Fibroblast of the aortic adventitia (primary cell): ENCODE measurements at regions not wholly inside any gene's neighbourhood (a gene's known extent, or its start where the extent isn't known, plus 50 kb on each side); places are given as distances from the start of the nearest gene placed in this dataset.

Experiments used
- DNase-seq: peaks from one replicate; pipeline ENCODE4 v3.0.0-alpha.2; 2010; ENCODE audit warnings: low read depth
- H3K4me3 ChIP-seq: 2 replicates; pipeline ENCODE4 v1.5.1; 2011; ENCODE audit warnings: low read depth, mild to moderate bottlenecking, control low read depth, low read length, moderate library complexity
- TF ChIP-seq, protein P1 (sequence below): IDR thresholded peaks from 2 replicates; pipeline ENCODE4 v1.5.1; 2011; ENCODE audit warnings: mild to moderate bottlenecking, low read length, control low read depth, inconsistent platforms; ENCODE audit not compliant: insufficient read depth

DNA sequence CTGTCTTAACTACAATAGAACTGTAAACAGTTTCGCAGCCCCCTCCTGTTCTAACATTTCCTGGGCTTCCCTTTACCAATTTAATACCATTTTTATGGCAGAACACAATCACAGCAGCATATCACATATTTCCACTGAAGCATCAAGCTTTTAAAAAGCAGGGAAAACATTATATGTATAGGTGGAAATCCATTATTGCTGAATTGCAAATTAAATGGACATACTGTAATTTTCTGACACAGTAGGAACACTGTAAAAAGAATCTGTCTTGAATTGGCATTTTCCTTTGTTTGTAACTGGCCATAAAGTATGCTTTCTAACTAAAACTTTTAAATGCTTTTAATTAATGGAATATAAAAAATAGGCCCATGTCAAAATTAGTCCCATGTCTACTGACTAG lies 1385.8 kb downstream of the SI start:
- TF ChIP-seq, protein P1, sequence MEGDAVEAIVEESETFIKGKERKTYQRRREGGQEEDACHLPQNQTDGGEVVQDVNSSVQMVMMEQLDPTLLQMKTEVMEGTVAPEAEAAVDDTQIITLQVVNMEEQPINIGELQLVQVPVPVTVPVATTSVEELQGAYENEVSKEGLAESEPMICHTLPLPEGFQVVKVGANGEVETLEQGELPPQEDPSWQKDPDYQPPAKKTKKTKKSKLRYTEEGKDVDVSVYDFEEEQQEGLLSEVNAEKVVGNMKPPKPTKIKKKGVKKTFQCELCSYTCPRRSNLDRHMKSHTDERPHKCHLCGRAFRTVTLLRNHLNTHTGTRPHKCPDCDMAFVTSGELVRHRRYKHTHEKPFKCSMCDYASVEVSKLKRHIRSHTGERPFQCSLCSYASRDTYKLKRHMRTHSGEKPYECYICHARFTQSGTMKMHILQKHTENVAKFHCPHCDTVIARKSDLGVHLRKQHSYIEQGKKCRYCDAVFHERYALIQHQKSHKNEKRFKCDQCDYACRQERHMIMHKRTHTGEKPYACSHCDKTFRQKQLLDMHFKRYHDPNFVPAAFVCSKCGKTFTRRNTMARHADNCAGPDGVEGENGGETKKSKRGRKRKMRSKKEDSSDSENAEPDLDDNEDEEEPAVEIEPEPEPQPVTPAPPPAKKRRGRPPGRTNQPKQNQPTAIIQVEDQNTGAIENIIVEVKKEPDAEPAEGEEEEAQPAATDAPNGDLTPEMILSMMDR = no peak
- no peak overlapping the region for H3K4me3 ChIP-seq
- DNase-seq = no peak

DNA sequence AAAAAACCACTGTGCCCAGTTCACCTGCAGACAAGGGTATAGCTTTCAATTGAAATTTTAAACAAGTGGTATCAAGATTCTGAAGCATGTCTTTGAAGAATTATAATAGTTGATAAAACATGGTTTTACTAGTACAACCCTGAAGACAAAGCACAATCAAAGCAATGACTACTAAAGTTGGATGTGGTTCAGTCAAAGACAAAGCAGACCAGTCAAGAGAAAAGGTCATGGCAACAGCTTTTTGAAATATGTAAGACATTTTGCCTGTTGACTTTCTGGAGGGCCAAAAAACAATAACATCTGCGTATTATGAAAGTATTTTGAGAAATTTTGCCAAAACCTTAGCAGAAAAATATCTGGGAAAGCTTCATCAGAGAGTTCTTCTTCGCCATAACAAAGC lies 1393.6 kb downstream of the SI start:
- DNase-seq = no peak
- no peak overlapping the region for H3K4me3 ChIP-seq
- TF ChIP-seq, protein P1 = no peak

DNA sequence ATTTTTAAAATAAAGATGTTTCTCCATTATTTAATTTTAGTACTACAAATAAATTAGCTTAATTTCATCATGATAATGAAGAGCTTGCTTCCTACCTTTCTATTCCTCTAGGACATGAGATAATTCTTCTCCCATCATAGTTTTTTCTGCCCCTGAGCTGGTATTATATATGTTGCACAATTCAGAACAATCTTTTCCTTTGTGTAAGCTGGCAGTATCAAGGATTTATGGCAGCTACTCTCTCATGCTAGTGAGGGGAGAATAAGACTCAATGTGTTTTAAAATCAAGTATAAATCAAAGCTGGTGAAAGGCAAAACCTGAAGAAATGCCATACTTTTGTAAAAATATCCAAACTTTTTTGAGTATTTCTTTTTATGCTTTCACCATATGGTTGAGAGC lies 1405.3 kb downstream of the SI start:
- H3K4me3 ChIP-seq = no peak overlapping the region
- TF ChIP-seq, protein P1 = no peak
- no peak for DNase-seq

DNA sequence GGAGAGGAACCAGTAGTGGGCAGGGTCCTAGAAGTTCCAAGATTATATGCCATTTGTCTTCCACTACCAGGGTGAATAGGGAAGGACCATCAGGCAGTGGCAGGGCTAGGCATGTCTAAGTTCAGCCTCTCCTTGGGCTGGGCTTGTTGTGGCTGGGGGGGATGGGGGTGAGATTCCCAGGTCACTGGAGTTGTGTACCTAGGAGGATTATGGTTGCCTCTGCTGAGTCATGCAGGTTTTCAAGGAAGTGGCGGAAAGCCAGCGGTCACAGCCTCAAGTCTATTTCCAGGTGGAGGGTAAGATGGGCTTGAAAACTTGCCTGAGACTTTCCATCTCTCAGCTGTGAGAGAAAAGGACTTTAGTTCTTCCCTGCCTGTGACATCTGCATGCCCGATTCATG lies 1407.1 kb downstream of the SI start:
- TF ChIP-seq, protein P1 = no peak
- H3K4me3 ChIP-seq = no peak overlapping the region
- DNase-seq = no peak

DNA sequence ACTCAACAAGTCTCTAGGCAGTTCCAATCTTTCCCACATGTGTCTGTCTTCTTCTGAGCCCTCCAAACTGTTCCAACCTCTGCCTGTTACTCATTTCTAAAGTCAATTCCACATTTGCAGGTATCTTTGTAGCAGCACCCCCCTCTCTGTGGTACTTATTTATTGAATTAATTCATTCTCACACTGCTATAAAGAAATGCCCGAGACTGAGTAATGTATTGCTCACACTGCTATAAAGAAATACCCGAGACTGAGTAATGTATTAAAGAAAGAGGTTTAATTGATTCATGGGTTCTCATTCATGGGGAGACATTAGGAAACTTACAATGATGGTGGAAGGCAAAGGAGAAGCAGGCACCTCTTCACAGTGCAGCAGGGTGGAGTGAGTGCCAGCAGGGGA lies 1413.8 kb downstream of the SI start:
- DNase-seq = no peak
- H3K4me3 ChIP-seq = no peak overlapping the region
- TF ChIP-seq, protein P1 = no peak

DNA sequence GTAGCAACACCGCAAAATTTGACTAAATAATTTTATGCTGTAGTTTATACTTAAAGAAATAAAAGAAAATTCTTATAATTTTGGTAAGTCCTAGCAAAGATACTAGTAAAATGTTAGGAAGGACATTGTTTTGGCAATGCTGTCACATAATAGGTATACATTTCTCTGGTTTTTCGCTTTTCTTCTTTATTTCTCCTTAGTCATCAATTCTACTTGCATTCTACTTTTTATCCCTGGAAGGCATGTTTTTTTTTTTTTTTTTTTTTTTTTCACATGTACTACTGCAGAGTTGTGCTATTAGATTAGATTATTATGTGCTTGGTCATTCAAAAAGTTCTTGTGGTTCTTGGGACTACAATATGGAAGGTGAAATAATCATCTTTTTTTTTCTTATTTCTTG lies 1421.2 kb downstream of the SI start:
- no peak overlapping the region for H3K4me3 ChIP-seq
- TF ChIP-seq, protein P1 = no peak
- no peak for DNase-seq

DNA sequence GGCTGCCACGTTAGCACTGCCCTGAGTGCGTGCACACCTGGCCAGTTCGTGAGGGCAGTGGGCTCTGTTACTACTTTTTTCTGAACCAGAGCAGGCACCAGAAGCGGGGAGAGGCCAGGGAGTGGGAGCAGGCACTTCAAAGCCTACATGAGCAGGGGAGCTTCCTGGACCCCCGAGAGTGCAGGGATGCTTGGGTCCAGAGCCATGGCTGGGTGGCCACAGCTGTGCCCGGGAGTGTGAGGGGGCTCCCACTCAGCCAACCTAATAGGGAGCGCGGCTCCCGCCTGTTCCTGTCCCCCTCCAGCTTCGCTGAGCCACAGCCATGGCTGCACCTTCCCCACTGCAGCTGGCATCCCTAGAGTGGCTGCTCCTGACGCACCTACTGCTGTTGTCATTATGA lies 1423.3 kb downstream of the SI start:
- DNase-seq = no peak
- H3K4me3 ChIP-seq = no peak overlapping the region
- TF ChIP-seq, protein P1 = no peak
